Astrocyte of the cerebellum (primary cell): ENCODE measurements at regions not wholly inside any gene's neighbourhood (a gene's known extent, or its start where the extent isn't known, plus 50 kb on each side); places are given as distances from the start of the nearest gene placed in this dataset.

Experiments
- DNase-seq: peaks from one replicate; pipeline ENCODE4 v3.0.0-alpha.2; 2011; ENCODE audit warnings: low read depth
- H3K4me3 ChIP-seq: 2 replicates; pipeline ENCODE4 v1.5.1; 2011; ENCODE audit warnings: mild to moderate bottlenecking, low read depth, low read length, moderate library complexity
- in situ Hi-C: cut with HindIII; loops from 2 replicates; pipeline ENCODE4 v1.10.0; 2017; ENCODE audit warnings: low sequenced_read_pairs
- TF ChIP-seq, protein P1 (sequence below): IDR thresholded peaks from 2 replicates; pipeline ENCODE4 v1.5.1; 2012; ENCODE audit warnings: low read length, low read depth, moderate library complexity, mild to moderate bottlenecking; ENCODE audit errors: missing control alignments

- in situ Hi-C loops = no loop called here
- no peak for DNase-seq
- TF ChIP-seq, protein P1, sequence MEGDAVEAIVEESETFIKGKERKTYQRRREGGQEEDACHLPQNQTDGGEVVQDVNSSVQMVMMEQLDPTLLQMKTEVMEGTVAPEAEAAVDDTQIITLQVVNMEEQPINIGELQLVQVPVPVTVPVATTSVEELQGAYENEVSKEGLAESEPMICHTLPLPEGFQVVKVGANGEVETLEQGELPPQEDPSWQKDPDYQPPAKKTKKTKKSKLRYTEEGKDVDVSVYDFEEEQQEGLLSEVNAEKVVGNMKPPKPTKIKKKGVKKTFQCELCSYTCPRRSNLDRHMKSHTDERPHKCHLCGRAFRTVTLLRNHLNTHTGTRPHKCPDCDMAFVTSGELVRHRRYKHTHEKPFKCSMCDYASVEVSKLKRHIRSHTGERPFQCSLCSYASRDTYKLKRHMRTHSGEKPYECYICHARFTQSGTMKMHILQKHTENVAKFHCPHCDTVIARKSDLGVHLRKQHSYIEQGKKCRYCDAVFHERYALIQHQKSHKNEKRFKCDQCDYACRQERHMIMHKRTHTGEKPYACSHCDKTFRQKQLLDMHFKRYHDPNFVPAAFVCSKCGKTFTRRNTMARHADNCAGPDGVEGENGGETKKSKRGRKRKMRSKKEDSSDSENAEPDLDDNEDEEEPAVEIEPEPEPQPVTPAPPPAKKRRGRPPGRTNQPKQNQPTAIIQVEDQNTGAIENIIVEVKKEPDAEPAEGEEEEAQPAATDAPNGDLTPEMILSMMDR = no peak
- H3K4me3 ChIP-seq = no peak overlapping the region
These were observed 1358.8 kb downstream of the LRFN5 start for GRCh38 chr14:42965512-42965911.

DNA sequence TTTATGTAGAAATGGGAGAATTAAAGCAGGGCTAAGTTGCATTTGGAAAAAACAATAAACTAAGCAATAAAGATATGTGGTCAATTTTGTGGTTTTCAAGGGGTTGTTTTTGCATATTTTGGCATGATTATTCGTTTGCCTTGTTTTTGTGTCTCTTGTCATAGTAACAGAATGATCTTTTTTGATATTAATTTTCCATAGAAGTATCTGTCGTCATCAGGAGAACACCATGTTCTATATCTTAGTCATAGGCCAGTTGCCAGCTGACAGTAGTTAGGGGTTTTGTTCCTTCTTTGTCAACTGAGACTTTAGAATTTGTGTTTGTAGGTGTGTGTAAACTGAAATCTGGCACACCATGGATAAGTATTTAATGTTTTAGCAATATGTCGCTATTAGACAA, 1354.8 kb downstream of the LRFN5 start:
- in situ Hi-C loops = no loop called here
- TF ChIP-seq, protein P1 = no peak
- H3K4me3 ChIP-seq = no peak overlapping the region
- DNase-seq = no peak

DNA sequence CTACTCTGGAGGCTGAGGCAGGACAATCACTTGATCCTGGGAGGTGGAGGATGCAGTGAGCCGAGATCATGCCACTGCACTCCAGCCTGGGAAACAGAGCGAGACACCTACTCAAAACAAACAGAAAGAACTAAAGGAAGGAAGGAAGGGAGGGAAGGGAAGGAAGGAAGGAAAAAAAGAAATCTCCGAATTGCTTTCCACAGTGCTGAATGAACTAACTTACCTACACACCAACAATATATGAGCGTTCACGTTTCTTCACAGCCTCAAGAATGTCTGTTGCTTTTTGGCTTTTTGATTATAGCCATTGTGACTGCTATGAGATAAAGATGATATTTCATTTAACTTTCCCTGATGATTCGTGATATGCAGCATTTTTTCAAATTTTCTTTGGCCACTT, 1343.7 kb downstream of the LRFN5 start:
- DNase-seq = no peak
- in situ Hi-C loops = no loop called here
- H3K4me3 ChIP-seq = no peak overlapping the region
- TF ChIP-seq, protein P1 = no peak

DNA sequence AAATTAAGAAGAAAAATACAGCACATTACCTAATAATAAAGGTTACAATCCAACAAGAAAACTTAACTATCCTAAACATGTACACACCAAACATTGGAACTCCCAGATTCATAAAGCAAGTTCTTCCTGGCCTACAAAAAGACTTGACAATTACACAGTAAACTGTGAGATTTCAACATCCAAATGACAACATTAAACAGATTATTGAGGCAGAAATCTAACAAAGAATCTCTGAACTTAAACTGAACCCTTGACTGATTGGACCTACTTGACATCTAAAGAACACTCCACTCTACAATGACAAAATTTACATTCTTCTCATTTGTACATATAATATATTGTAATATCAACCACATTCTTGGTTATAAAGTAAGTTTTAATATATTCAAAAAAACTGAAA, 1341.3 kb downstream of the LRFN5 start:
- no peak for DNase-seq
- in situ Hi-C loops = no loop called here
- H3K4me3 ChIP-seq = no peak overlapping the region
- TF ChIP-seq, protein P1 = no peak

DNA sequence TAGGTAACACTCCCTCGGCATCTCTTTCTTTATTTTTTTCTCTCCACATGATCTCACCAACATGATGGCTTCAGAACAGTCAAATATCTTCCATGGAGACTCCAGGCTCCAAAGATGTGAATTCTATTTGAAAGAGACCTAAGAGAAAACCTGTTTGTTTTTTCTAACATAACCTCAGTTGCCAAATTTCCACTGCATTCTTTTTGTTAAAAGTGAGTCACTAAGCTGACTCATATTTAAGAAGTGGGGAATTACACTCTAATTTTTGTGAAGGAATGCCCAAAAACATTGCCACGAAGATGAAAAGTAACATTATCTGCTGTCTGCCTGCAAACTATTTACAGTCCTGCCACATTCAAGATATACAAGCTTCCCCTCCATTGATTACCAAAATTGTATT, 1337.6 kb downstream of the LRFN5 start:
- peak; percentile 40 for DNase-seq
- in situ Hi-C loops = no loop called here
- TF ChIP-seq, protein P1 = no peak

GRCh38 chr14:42931308-42931707, 1324.6 kb downstream of the LRFN5 start:
- H3K4me3 ChIP-seq = no peak overlapping the region

More for the DNA sequence above, 1337.6 kb downstream of the LRFN5 start:
- H3K4me3 ChIP-seq = no peak overlapping the region

More at GRCh38 chr14:42931308-42931707, 1324.6 kb downstream of the LRFN5 start:
- TF ChIP-seq, protein P1 = no peak
- no peak for DNase-seq
- in situ Hi-C loops = no loop called here
